ENCODE measurements at regions not wholly inside any gene's neighbourhood (a gene's known extent, or its start where the extent isn't known, plus 50 kb on each side); places are given as distances from the start of the nearest gene placed in this dataset.

DNA sequence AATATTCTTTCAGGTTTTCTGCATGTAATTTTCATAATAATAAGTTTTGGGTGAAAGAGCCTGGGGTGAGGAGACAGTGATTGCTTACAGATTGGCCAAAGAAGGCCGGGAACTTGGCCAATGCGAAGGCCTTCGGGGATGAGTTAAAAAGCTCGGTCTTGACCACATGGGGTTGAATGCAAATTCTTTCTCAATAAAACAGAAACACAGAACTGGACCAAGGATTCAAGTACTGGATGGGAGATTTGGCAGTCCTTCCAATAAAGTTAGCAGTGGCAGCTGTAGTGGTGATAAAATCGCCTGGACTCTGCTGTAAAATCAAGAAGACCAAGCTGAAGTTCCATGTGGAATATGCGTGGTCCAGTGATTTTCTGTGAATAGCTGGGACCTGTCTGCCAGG is 282.2 kb upstream of the KLF3 start:
- TF ChIP-seq, protein P1, sequence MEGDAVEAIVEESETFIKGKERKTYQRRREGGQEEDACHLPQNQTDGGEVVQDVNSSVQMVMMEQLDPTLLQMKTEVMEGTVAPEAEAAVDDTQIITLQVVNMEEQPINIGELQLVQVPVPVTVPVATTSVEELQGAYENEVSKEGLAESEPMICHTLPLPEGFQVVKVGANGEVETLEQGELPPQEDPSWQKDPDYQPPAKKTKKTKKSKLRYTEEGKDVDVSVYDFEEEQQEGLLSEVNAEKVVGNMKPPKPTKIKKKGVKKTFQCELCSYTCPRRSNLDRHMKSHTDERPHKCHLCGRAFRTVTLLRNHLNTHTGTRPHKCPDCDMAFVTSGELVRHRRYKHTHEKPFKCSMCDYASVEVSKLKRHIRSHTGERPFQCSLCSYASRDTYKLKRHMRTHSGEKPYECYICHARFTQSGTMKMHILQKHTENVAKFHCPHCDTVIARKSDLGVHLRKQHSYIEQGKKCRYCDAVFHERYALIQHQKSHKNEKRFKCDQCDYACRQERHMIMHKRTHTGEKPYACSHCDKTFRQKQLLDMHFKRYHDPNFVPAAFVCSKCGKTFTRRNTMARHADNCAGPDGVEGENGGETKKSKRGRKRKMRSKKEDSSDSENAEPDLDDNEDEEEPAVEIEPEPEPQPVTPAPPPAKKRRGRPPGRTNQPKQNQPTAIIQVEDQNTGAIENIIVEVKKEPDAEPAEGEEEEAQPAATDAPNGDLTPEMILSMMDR (IDR thresholded peaks at IDR 0.05; ENCODE audit: low read length): no peak
- no peak for TF ChIP-seq EZH2 (IDR thresholded peaks at IDR 0.05; ENCODE audit: borderline replicate concordance, low read length)

Measured in OCI-LY1 (cell line).